GM21576 (cell line): ENCODE measurements at regions not wholly inside any gene's neighbourhood (a gene's known extent, or its start where the extent isn't known, plus 50 kb on each side); places are given as distances from the start of the nearest gene placed in this dataset.
"Not testable (repeated sequence)": the region's sequence is repeated elsewhere in the genome, so short reads cannot be mapped to it uniquely, and the experiment has no call there.

Experiments
- ATAC-seq: cut with Tn5 transposase; IDR thresholded peaks from one replicate; pipeline ENCODE4 v1.9.1; 2021; ENCODE audit warnings: mild to moderate bottlenecking, moderate library complexity; ENCODE audit not compliant: unreplicated experiment

DNA sequence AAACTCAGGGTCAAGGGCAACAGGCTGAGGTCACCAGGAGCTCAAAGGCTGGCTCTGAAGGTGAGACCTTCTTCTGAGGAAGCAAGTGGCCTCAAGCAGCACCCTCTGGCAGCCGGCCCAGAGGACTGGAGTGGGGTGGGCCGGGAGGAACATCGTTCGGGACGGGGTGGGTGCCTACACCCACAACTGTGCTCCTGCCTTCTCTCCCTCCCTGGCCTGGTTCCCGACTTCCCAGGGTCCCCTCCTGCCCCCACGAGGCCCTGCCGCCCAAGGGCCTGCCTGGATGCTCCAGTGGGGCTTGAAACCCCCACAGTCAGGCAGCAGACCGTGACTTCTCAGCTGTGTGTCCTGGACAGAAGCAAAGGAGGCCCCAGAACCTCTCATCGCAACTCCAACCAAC, 195.7 kb downstream of the IGLL1 start:
- ATAC-seq: no peak

DNA sequence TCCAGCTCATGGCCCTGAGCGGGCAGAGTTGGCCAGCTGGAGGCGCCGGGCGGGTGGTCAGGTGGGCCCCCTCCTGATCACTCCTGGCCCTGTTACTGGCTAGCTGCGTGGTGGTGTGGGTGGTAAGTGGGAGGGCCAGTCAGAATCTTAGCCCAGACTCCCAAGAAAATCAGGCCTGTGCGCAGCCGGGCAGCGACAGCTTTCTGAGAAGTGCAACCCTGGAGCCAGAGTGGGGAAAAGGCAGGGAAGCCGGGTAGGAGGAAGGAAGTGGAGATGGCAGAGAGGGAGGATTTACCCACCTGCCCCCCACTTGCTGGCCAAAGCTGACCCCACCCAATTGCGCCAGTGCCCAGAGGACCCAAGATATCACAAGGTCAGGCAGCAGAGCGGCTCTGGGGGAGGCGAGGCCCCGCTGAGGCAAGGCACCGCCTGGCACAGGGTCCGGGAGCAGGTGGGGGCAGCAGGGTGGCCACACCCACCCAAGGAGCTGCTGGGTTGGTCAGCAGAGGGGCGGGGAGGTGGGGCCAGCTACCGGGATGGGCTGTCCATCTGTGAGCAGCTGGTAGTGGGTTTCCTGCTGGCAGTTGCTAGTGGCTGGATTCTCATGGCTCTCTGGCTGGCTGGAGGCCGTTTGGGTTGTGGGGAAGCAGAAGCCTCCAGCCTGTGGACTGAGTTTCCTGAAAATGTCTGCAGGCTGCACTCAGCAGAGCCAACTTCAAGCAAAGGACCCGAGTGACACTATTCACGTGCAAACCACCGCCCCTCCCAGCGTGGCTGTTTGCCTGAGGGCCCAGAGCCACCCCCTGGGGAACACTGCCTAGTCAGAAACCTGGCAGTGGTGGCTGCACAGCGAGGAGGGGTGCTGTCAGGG, 196.4 kb downstream of the IGLL1 start:
- ATAC-seq: no peak

DNA sequence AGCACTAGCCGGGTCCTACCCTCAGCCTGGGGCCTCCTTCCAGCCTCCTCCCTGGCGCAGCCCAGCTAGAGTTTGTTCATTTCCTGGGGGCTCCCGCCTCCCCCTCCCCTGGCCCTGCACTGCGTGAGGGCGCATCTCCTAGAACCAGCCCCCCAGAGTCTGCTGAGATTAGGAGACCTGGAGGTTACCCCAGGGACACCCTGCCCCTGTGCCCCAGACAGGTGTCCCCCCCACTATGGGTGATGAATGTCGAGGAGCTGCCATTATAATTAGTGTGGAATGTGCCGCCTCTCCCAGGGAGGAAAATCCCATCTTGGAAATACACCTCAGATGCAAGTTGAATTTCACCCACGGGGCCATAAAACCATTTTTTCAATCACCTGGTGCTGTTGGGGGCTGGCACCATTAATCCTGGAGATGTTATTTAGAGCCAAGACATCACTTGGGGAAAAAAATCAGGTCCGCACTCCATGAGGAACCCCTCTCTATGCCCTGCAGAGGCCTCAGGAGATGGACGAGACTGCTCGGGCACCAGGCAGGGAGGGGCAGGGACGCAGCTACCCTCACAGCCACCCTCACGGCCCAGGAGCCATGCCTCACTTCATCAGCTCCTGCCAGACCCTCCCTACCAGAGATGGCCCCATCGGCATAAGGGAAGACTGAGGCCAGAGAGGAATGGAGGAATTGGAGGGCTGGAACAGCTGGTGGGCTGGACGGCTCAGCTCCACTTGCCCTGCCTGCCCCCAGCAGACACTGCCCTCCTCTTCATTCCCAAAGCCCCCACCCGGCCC, 197.5 kb downstream of the IGLL1 start:
- ATAC-seq: no peak

DNA sequence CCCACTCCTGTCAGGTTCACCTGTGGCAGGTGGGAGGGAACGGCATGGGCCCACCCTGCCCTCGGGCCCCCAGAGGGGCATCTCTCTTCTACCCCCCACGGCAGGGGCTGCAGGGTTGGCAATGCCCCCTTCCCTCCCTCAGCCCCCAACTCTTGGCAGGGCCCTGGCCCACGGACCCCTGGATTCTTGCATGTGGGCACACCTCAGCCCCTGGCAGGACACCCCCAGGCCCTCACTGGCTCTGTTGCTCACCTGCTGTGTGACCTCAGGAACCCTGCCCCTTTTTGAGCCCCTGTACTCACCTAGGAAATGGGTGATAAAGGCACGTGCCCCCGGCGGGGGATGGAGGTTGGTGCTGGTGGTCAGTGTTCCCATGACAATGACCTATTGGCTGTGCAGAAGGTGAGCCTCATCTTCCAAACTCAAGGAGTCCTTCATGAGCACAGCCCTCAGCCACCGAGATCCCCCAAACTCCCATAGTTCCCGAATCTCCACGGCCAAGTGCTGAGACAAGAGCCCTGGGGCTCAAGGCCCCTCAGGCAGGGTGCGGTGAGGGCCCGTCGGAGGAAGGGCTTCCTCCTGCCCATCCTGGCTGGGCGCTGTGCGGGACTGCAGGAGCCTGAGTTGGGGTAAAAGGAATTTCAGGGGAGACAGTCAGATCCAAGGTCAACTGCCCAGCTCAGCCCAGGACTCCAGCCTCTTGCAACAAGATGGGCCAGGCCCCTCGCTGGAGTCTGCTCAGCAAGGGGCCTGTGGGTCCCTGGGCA, 198.2 kb downstream of the IGLL1 start:
- no peak for ATAC-seq

DNA sequence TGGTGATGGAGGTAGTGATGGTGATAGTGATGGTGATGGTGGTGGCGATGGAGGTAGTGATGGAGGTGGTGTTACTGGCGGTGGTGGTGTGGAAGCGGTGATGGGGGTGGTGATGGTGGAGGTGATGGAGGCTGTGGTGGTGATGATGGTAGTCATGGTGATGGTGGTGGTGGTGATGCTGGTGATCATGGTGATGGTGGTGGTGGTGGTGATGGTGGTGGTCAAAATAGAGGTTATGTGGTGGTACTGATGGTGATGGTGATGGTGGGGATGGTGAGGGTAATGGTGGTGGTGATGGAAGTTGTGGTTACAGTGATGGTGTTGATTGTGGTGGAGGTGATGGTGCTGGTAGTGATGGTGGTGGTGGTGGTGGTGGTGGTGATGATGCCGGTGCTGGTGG, 199.2 kb downstream of the IGLL1 start:
- no peak for ATAC-seq

DNA sequence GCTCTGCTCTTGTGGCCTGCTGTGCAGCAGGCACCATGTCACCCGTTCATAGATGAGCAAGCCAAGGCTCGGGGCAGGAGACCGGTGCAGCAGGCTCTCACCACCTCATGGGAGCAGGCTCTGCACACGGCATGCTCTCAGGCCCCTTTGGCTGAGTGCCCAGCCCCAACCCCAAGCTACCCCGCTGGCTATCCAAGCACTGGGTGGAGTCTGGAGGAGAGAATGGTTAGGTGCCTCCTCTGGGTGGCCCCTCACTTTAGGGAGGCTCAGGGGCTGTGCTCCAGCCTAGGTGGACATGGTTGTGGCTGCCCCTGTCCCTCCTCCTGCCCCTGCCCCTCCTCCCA, 199.9 kb downstream of the IGLL1 start:
- ATAC-seq: no peak

DNA sequence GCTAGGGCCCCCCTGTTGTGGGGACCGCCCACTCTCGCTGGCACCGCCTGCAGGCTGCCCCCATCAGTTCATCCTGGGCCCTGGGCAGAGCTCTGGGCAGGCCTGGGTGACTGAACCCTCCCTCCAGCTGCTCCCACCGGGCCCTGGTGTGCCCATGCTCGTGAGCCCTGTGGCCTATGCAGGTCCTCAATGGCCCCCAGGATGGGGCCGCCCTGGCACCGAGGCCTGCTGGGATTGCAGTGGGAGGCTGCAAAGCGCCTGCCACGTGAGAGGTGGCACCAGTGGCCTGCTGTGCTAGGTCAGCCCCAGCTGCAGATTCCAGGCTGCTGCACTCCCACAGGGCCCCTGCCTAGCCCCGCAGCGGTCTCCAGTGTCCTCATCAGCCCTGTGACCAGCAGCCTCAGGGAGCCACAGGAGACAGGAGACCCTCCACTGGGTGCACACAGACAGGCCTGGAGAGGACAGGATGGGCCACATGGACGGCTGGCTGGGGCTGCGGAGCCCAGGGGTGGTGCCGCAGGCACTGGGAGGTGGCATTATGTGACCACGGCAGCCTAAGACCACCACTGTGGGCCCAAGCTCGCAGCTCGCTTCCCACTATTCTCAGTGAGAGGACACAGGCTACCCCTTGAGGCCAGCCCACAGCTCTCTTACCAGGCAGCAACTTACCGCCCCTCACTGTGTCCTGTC, 199.4 kb downstream of the BCR start:
- ATAC-seq: not testable (repeated sequence)

DNA sequence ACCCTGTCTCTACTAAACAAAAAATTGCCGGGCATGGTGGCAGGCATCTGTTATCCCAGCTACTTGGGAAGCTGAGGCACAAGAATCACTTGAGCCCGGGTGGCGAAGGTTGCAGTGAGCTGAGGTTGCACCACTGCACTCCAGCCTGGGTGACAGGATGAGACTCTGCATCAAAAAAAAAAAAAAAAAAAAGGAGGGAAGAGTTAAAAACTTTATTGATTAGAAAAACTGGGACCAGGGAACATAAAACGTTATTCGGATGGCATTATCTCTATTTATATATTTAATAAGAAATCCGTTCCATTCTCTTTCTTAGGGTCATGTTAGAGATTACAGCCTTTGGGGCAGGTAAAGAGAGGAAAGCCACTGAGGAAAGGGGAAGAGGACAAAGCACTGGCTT, 197.5 kb downstream of the BCR start:
- ATAC-seq: no peak

DNA sequence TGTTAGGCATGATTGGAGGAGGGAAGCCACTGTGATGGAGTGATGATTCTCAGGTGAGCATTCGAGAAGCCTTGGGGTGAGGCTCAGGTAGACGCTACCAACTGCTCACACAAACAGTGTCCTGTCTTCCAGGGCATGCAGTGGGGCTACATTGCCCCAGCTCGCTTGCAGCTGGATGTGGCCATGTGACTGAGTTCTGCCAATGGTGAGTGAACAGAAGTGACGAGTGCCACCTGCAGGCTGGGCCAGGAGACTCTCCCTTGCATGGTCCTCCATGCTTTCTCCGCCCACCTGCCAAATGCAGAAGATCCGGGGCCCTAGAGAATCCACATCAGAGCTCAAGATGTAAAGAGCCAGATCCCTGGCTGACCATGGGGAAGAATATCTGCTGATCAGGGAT, 195.9 kb downstream of the BCR start:
- ATAC-seq: no peak

DNA sequence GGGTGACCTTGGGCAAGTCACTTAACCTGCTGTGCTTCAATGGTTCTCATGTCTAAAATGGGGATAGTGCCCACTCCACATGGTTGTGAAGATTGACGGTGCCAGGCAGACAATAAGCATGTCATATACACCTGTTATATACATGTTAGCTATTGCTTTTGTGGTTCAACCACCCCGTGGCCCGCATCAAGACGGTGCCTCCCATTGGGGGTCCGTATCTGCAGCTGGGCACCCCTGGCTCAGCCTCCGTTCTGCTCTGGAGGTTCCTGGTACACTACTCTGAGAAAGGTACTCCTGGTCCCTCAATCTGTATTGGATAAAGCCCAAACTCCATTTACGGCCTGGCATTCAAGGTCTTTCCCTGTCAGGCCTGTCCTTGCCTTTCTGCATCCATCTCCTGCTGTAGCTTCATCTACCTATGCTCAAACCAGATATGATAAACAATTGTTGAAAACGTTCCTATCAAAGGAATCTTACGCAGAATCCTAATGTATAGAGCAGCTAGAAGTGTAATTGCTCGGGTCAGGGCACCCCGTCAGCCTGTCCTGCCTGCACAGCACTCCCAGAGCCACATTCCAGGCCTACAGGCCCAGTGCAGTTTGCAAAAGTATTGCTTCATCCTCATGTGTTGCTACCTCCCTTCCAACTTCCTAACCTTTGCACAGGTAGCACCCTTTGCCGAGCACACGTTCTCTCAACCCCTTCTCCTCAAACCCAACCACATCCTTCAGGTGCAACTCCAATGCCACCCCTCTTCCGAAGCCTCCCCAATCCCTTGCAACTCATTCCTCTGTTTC, 194.9 kb downstream of the BCR start:
- no peak for ATAC-seq

DNA sequence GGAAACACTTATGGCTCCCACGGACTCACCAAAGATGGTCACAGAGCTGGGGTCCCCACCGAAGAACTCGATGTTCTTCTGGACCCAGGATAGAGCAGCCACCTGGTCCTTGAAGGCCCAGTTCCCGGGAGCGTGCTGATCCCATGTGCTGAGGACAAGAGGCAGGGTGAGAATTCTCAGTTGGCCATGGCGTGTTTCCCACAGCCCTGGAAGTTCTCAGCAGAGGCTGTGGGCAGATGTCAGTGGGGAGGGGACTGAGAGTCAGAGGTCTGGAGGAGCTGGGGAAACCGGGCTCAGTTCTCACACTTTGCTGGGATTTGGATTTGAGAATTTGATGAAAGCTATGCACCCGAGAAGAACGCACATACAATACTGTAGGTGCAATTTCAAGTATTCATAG, 193.3 kb downstream of the BCR start:
- no peak for ATAC-seq

DNA sequence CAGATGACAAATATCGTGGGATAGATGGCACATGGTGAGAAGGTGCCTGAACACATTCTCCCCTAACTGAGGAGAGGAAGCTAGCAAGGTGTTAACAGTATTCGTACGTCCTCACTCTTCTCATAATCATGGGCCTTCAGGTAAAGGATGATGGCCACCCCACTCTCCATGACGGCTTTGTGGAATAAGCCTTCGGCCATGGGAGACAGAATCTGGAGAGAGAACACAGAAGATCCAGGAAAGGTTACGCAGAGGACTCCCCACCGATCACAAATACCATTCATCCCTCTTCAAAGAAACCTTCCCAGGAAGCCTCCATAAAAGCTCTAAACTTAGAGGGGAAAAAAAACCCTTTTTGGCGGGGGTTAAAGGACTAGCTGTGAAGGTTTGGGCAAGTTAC, 189.9 kb downstream of the BCR start:
- ATAC-seq: no peak

DNA sequence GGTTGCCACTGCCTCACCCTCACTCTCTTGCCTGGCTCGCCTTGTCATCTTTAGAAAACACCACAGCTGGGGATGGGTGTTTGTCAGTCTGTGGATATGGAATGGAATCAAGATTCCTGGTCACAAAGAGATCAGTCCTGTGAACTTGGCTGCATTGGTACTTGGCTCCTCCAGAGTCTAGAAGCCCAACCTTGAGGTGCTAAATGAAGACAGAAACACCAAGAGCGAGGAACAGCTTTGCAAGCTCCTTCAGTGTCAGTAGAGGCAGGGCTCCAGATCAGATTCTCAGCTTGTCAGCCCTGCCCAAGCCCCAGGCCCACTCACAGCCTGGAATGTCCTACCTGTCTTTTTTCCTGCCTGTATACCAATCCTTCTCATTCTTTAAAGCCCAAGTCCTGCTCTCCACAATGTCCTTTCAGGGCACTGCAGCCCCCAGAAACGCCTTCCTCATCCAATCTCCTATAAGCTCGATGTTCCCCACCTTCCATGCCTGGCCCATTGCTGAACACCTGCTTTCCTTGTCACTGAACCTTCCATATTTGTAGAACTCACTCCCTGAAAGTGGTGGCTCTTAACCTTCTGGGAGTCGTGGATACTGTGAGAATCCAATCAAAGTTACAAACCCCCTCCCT, 188.9 kb downstream of the BCR start:
- ATAC-seq: no peak
